WI38 (cell line): ENCODE measurements at regions not wholly inside any gene's neighbourhood (a gene's known extent, or its start where the extent isn't known, plus 50 kb on each side); places are given as distances from the start of the nearest gene placed in this dataset.

Source experiments
- H3K4me3 ChIP-seq: 2 replicates; pipeline ENCODE4 v1.5.1; 2011; ENCODE audit warnings: low read depth, mild to moderate bottlenecking, control low read depth, low read length
- TF ChIP-seq, protein P1 (sequence below): IDR thresholded peaks from 2 replicates; pipeline ENCODE4 v1.5.1; 2012; ENCODE audit warnings: low read depth, mild to moderate bottlenecking, control low read depth, low read length

DNA sequence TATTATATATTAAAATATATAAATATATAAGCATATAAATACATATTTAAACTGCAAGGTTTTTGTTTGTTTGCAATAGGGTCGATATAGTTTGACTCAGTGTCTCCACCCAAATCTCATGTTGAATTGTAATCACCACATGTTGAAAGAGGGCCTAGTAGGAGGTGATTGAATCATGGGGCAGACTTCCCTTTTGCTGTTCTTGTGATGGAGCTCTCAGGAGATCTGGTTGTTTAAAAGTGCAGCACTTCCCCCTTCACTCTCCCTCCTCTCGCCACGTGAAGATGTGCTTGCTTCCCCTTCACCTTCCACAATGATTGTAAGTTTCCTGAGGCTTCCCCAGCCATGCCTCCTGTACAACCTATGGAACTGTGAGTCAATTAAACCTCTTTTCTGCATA lies 2137.3 kb upstream of the CELF4 start:
- TF ChIP-seq, protein P1, sequence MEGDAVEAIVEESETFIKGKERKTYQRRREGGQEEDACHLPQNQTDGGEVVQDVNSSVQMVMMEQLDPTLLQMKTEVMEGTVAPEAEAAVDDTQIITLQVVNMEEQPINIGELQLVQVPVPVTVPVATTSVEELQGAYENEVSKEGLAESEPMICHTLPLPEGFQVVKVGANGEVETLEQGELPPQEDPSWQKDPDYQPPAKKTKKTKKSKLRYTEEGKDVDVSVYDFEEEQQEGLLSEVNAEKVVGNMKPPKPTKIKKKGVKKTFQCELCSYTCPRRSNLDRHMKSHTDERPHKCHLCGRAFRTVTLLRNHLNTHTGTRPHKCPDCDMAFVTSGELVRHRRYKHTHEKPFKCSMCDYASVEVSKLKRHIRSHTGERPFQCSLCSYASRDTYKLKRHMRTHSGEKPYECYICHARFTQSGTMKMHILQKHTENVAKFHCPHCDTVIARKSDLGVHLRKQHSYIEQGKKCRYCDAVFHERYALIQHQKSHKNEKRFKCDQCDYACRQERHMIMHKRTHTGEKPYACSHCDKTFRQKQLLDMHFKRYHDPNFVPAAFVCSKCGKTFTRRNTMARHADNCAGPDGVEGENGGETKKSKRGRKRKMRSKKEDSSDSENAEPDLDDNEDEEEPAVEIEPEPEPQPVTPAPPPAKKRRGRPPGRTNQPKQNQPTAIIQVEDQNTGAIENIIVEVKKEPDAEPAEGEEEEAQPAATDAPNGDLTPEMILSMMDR: no peak
- no peak overlapping the region for H3K4me3 ChIP-seq

DNA sequence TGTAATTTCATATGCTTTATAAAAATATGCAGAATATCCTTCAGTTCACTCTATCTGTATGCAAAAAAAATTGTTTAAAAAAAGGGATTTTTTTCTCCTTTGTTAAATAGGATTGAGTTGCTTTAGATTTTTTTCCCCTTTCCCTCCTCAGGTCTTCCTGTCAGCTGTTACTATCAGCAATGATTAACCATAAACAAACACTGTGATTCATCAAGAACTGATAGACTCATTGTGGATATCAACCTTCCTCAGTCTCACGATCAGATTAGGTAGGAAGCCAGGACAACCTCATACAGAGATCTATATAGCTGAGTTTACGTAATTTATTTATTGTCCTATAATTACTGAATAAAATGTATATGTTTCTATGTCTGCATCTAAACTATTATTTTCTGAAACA lies 2136.2 kb upstream of the CELF4 start:
- TF ChIP-seq, protein P1: no peak
- no peak overlapping the region for H3K4me3 ChIP-seq

DNA sequence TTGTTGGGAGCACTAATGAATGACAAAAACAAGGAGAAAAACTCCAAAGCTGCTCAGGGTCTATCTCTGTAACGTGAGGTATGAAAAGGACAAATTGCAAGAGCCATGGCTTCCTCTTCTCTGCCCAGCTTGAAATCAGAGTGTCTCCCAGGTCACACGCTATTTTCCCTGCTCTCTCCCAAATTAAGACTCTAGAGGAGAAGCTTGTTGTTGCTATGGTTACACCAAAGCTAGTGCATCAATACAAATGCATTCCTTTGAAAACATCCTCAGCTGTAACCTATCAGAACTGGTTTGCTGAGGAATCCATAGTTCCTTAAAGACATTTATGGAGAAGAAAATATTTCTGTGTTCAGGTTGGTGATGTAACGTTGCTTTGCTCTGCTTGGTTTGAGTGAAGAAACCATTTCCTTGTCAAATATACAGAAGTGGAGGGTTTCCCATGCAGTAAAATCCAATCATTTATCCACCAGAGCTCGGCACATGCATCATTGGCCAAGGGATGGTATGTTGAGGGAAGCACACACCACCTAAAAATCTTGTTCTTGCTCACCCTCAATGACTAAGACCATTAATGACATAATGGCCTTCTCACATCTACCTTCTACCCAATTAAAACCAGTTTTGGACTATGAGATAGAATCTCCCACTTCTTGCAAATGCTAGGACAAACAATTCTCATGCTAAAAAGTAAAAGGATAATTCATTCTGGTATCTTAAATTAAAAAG lies 2135.6 kb upstream of the CELF4 start:
- H3K4me3 ChIP-seq: no peak overlapping the region
- TF ChIP-seq, protein P1: no peak

DNA sequence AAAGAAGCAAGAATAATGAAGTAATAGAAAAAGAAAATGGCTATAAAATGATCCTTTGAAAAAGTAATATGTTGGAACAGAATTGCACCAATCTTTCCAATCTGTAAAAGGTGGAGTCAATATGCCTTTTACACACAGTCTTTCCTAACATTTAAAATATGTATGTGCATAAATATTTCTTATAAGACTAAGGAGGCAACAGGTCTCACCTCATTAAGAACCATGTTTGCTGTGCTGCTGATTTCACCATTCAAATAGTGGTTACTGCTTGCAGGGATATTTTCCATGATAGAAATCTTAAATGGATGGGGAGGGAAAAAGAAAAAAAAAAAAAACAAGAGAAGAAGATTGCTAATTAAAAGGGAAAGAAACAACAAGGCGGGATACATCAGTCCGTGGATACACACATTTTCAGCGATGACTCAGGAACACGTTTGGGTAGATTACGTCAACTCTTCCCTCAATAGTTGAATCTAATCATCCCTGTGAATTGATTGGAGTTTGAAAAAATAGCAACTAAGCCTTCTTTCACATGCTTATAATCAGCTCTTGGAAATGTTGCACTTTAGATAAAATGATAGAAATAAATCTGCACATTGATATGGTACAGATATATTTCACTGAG lies 2133.9 kb upstream of the CELF4 start:
- H3K4me3 ChIP-seq: no peak overlapping the region
- TF ChIP-seq, protein P1: no peak

DNA sequence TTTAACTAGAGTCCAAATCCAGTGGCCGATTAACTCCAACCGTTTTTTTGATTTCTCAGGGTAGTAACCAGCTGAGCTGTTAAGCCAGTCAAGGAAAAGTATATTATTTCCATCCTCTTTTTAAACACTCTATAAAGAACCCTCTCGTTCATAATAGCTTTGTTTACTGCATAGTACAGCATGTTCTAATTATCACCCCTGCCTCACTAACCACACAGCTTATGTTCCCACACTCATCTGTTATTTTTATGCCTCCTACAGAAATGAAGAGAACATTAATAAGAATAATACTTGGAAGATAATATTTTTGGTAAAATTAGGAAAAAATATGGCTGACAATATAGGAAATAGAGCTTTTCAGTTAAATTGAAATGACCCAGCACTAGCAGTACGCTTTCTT lies 2132.8 kb upstream of the CELF4 start:
- TF ChIP-seq, protein P1: no peak
- H3K4me3 ChIP-seq: no peak overlapping the region

DNA sequence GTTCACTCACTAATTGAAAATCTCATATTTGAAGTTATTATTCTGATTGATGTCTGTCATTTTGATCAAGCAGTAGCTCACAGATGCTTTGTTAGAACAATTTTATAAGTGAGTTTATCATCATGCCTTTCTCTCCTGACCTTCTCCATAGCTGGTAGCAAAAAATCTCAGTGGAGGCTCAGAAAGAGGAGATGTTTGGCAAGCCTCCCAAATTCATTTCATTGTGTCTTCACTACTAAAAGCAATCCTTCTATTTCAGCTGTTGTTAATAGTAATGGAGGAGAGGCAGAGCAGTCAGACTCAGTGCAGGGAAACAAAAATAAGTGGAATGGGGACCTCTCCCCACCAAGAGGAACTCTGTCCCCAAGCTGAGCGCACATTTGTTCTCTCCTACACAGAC lies 2127.8 kb upstream of the CELF4 start:
- TF ChIP-seq, protein P1: no peak

DNA sequence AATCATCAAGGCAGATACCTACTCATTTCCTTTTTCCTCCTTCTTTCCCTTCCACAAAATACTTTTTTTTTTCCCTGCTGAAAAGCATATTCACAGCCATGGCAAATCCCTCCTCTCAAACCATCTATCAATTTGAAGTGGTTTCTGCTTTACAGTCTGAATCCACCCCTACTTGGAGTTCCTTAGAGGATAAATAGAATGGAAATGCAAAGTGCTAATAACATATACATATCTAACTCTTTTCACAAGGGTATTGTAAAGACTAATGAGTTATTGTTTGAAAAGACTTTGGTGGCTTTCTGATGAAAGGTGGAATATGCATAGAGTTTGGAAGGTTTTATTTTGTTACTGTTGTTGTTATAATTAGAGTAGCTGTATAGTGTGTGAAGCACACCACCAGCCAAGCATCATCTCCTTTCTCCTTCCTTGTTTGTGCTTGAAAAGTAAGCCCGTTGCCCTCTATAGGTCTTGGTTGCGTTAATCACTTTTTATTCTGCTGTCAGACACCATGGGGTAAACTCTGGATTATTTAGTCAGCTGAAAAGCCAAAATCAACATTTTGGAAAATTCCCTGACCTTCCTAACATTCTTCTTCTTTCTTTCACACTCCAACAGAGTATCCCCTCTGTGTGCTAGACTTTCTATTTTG lies 2126.9 kb upstream of the CELF4 start:
- TF ChIP-seq, protein P1: no peak
- H3K4me3 ChIP-seq: no peak overlapping the region

More for the DNA sequence above, 2127.8 kb upstream of the CELF4 start:
- H3K4me3 ChIP-seq: no peak overlapping the region
